HEK293 (cell line): ENCODE measurements at regions not wholly inside any gene's neighbourhood (a gene's known extent, or its start where the extent isn't known, plus 50 kb on each side); places are given as distances from the start of the nearest gene placed in this dataset.

Experiments
- CTCF ChIA-PET: fragments of 350-600 bp; formaldehyde crosslinking; extraction: SDS; loops from one replicate; lab custom pipeline; 2021; ENCODE audit warnings: antibody characterized with exemption; lab: Yijun Ruan, JAX
- POLR2A ChIA-PET: fragments of 300-600 bp; formaldehyde crosslinking; extraction: SDS; loops from one replicate; lab custom pipeline; 2020; ENCODE audit warnings: antibody characterized with exemption, inconsistent platforms; lab: Yijun Ruan, JAX
- H3K27ac ChIP-seq: fragments of 200-500 bp; sonication (Bioruptor generic); 2 replicates; pipeline ENCODE4 v1.5.1; 2014; ENCODE audit warnings: low read depth, low read length, control low read depth, inconsistent platforms; ENCODE audit errors: extremely low read depth
- H3K36me3 ChIP-seq, 2 experiments: fragments of 200-500 bp in 1 of 2; sonication (Bioruptor generic) in 1 of 2; 1 replicate in 1 of 2; 2 replicates in 1 of 2; pipeline ENCODE4 v1.5.1; 2014 to 2017; ENCODE audit warnings: inconsistent platforms in 2 of 2, low read length in 2 of 2; ENCODE audit not compliant: control insufficient read depth in 2 of 2, insufficient read depth in 1 of 2
- H3K4me1 ChIP-seq: fragments of 200-500 bp; sonication (Bioruptor generic); 2 replicates; pipeline ENCODE4 v1.5.1; 2014; ENCODE audit warnings: mild to moderate bottlenecking, low read length, inconsistent platforms; ENCODE audit not compliant: control insufficient read depth, insufficient read depth
- H3K4me3 ChIP-seq: 2 replicates; pipeline ENCODE4 v1.5.1; 2011; ENCODE audit warnings: low read depth, mild to moderate bottlenecking, control low read depth, low read length, moderate library complexity
- H3K9me3 ChIP-seq: fragments of 200-500 bp; sonication (Bioruptor generic); 2 replicates; pipeline ENCODE4 v1.5.1; 2014; ENCODE audit warnings: low read depth, low read length, inconsistent platforms; ENCODE audit not compliant: control insufficient read depth, insufficient read depth
- EGR2 ChIP-seq: fragments of 450-650 bp; formaldehyde crosslinking; IDR thresholded peaks from 2 replicates; pipeline ENCODE4 v1.5.1; 2016; ENCODE audit warnings: low read depth, missing biosample characterization, missing genetic modification characterization
- GFI1B ChIP-seq: fragments of 450-650 bp; formaldehyde crosslinking; IDR thresholded peaks from 2 replicates; pipeline ENCODE4 v1.5.1; 2016; ENCODE audit warnings: missing biosample characterization, missing genetic modification characterization
- HIC1 ChIP-seq: fragments of 450-650 bp; formaldehyde crosslinking; IDR thresholded peaks from 2 replicates; pipeline ENCODE4 v1.5.1; 2016; ENCODE audit warnings: missing biosample characterization, missing genetic modification characterization
- IKZF3 ChIP-seq: fragments of 450-650 bp; IDR thresholded peaks from 2 replicates; pipeline ENCODE4 v1.5.0; 2018; ENCODE audit warnings: missing biosample characterization, mild to moderate bottlenecking, missing genetic modification characterization, moderate library complexity
- MYNN ChIP-seq: fragments of 450-650 bp; formaldehyde crosslinking; IDR thresholded peaks from 2 replicates; pipeline ENCODE4 v1.5.1; 2016; ENCODE audit warnings: missing biosample characterization, missing genetic modification characterization, borderline replicate concordance
- MZF1 ChIP-seq: fragments of 450-650 bp; formaldehyde crosslinking; IDR thresholded peaks from 2 replicates; pipeline ENCODE4 v1.5.1; 2017; ENCODE audit warnings: missing biosample characterization, missing genetic modification characterization, borderline replicate concordance
- TSHZ1 ChIP-seq: fragments of 450-650 bp; formaldehyde crosslinking; IDR thresholded peaks from 2 replicates; pipeline ENCODE4 v1.5.1; 2016; ENCODE audit warnings: missing biosample characterization, missing genetic modification characterization, borderline replicate concordance
- YY1 ChIP-seq: fragments of 450-650 bp; formaldehyde crosslinking; IDR thresholded peaks from 2 replicates; pipeline ENCODE4 v1.5.1; 2018; ENCODE audit warnings: missing biosample characterization, missing genetic modification characterization
- ZBTB10 ChIP-seq: fragments of 450-650 bp; formaldehyde crosslinking; IDR thresholded peaks from 2 replicates; pipeline ENCODE4 v1.5.1; 2016; ENCODE audit warnings: missing biosample characterization, missing genetic modification characterization
- ZBTB11 ChIP-seq: fragments of 450-650 bp; formaldehyde crosslinking; conservative IDR thresholded peaks from 2 replicates; pipeline ENCODE4 v1.5.1; 2016; ENCODE audit warnings: low read depth, missing biosample characterization, missing genetic modification characterization
- ZBTB21 ChIP-seq: fragments of 450-650 bp; formaldehyde crosslinking; IDR thresholded peaks from 2 replicates; pipeline ENCODE4 v1.5.1; 2017; ENCODE audit warnings: missing biosample characterization, missing genetic modification characterization
- ZBTB8A ChIP-seq: fragments of 450-650 bp; formaldehyde crosslinking; IDR thresholded peaks from 2 replicates; pipeline ENCODE4 v1.5.1; 2016; ENCODE audit warnings: missing biosample characterization, missing genetic modification characterization
- ZNF16 ChIP-seq: fragments of 450-650 bp; formaldehyde crosslinking; IDR thresholded peaks from 2 replicates; pipeline ENCODE4 v1.5.1; 2016; ENCODE audit warnings: low read depth, missing biosample characterization, missing genetic modification characterization
- ZNF239 ChIP-seq: fragments of 450-650 bp; formaldehyde crosslinking; IDR thresholded peaks from 2 replicates; pipeline ENCODE4 v1.5.1; 2016; ENCODE audit warnings: missing biosample characterization, missing genetic modification characterization
- ZNF24 ChIP-seq: fragments of 450-650 bp; formaldehyde crosslinking; IDR thresholded peaks from 2 replicates; pipeline ENCODE4 v1.5.1; 2016; ENCODE audit warnings: missing biosample characterization, missing genetic modification characterization
- ZNF341 ChIP-seq: fragments of 450-650 bp; formaldehyde crosslinking; IDR thresholded peaks from 2 replicates; pipeline ENCODE4; 2016; ENCODE audit warnings: low read depth, missing biosample characterization, missing genetic modification characterization
- ZNF510 ChIP-seq: fragments of 450-650 bp; formaldehyde crosslinking; IDR thresholded peaks from 2 replicates; pipeline ENCODE4 v1.5.1; 2018; ENCODE audit warnings: mild to moderate bottlenecking, missing genetic modification characterization, missing biosample characterization; ENCODE audit not compliant: insufficient replicate concordance
- ZNF621 ChIP-seq: fragments of 450-650 bp; formaldehyde crosslinking; IDR thresholded peaks from 2 replicates; pipeline ENCODE4 v1.5.1; 2017; ENCODE audit warnings: missing biosample characterization, missing genetic modification characterization
- ZNF701 ChIP-seq: fragments of 450-650 bp; formaldehyde crosslinking; IDR thresholded peaks from 2 replicates; pipeline ENCODE4 v1.5.1; 2016; ENCODE audit warnings: missing biosample characterization, missing genetic modification characterization
- ZSCAN30 ChIP-seq: fragments of 450-650 bp; IDR thresholded peaks from 2 replicates; pipeline ENCODE4 v1.5.1; 2018; ENCODE audit warnings: missing biosample characterization, mild to moderate bottlenecking, missing genetic modification characterization, moderate library complexity

GRCh38 chr10:106309376-106309775, 855.1 kb downstream of the SORCS1 start (continued):
- no peak for TF ChIP-seq TSHZ1 (tag by site-specific recombination)
- no peak for TF ChIP-seq MYNN
- no peak for TF ChIP-seq ZNF239 (tag by site-specific recombination)

GRCh38 chr10:106308284-106308683, 856.2 kb downstream of the SORCS1 start:
- Histone ChIP-seq H3K9me3 (no peaks in the 10 kb centered on the region), H3K4me1 (no peaks in the 10 kb centered on the region), H3K4me3 (no peak overlapping the region), H3K36me3 (no peaks in the 10 kb centered on the region), H3K27ac (no peak overlapping the region)
- no peak for TF ChIP-seq ZNF16 (tag by site-specific recombination)
- TF ChIP-seq MZF1 (tag by site-specific recombination): no peak
- no peak for TF ChIP-seq ZBTB8A (tag by site-specific recombination)
- no peak for TF ChIP-seq ZNF701 (tag by site-specific recombination)
- no peak for TF ChIP-seq ZNF341 (tag by site-specific recombination)
- TF ChIP-seq ZNF24 (tag by site-specific recombination): no peak
- TF ChIP-seq IKZF3: no peak
- TF ChIP-seq ZBTB21 (tag by site-specific recombination): no peak
- POLR2A ChIA-PET: no interaction called here
- CTCF ChIA-PET: no interaction called here

GRCh38 chr10:106304056-106304455, 860.5 kb downstream of the SORCS1 start:
- Histone ChIP-seq H3K4me1 (no peaks in the 10 kb centered on the region), H3K9me3 (no peaks in the 10 kb centered on the region), H3K36me3 (no peaks in the 10 kb centered on the region), H3K4me3 (no peak overlapping the region), H3K27ac (no peak overlapping the region)
- CTCF ChIA-PET: no interaction called here
- POLR2A ChIA-PET: no interaction called here
- TF ChIP-seq ZNF510 (tag by site-specific recombination): no peak
- no peak for TF ChIP-seq ZBTB10
- TF ChIP-seq GFI1B (tag by site-specific recombination): no peak
- TF ChIP-seq ZBTB11 (tag by site-specific recombination): no peak
- TF ChIP-seq ZNF621: no peak
- TF ChIP-seq YY1: no peak
- TF ChIP-seq ZSCAN30 (tag by site-specific recombination): no peak
- no peak for TF ChIP-seq EGR2
- TF ChIP-seq HIC1 (tag by site-specific recombination): no peak
